Stimulated activated CD4-positive, alpha-beta T cell treated with anti-CD3 and anti-CD28 coated beads, Interleukin-4, amount 100 ng/mL, for 48 hours (primary cell): ENCODE measurements at regions not wholly inside any gene's neighbourhood (a gene's known extent, or its start where the extent isn't known, plus 50 kb on each side); places are given as distances from the start of the nearest gene placed in this dataset.

Experiments
- DNase-seq, 2 donors: peaks; one replicate each; pipeline ENCODE4 v3.0.0-alpha.2; 2020; ENCODE audit warnings: low read depth in 2 of 2

GRCh38 chr4:24105327-24106038 lies 215.6 kb upstream of the PPARGC1A start:
- DNase-seq: no peak

- no peak for DNase-seq
Measured at GRCh38 chr4:24104158-24104565, 214.3 kb upstream of the PPARGC1A start.

GRCh38 chr4:24103434-24104157 lies 213.7 kb upstream of the PPARGC1A start:
- DNase-seq: no peak

- DNase-seq: no peak
Measured at GRCh38 chr4:24102621-24103020, 212.8 kb upstream of the PPARGC1A start.

- no peak for DNase-seq
Measured at GRCh38 chr4:24096603-24097002, 206.8 kb upstream of the PPARGC1A start.

GRCh38 chr4:24094726-24095125 lies 204.9 kb upstream of the PPARGC1A start:
- DNase-seq: no peak

GRCh38 chr4:24093446-24093845 lies 203.6 kb upstream of the PPARGC1A start:
- DNase-seq: no peak

- DNase-seq: no peak
Measured at GRCh38 chr4:24091639-24092233, 201.9 kb upstream of the PPARGC1A start.

GRCh38 chr4:24089851-24090534 lies 200.1 kb upstream of the PPARGC1A start:
- DNase-seq: no peak

GRCh38 chr4:24080871-24081270 lies 191.0 kb upstream of the PPARGC1A start:
- DNase-seq: no peak

GRCh38 chr4:24078347-24078962 lies 188.6 kb upstream of the PPARGC1A start:
- DNase-seq: no peak

- DNase-seq: no peak
Measured at GRCh38 chr4:24076811-24077210, 187.0 kb upstream of the PPARGC1A start.

GRCh38 chr4:24073948-24074347 lies 184.1 kb upstream of the PPARGC1A start:
- DNase-seq: no peak

- DNase-seq: no peak
Measured at GRCh38 chr4:24071612-24072372, 181.9 kb upstream of the PPARGC1A start.

GRCh38 chr4:24070117-24070516 lies 180.3 kb upstream of the PPARGC1A start:
- no peak for DNase-seq

GRCh38 chr4:24067367-24068193 lies 177.7 kb upstream of the PPARGC1A start:
- no peak for DNase-seq

- DNase-seq: no peak
Measured at GRCh38 chr4:24065974-24066373, 176.1 kb upstream of the PPARGC1A start.

GRCh38 chr4:24063731-24064130 lies 173.9 kb upstream of the PPARGC1A start:
- no peak for DNase-seq

GRCh38 chr4:24060932-24061331 lies 171.1 kb upstream of the PPARGC1A start:
- DNase-seq: no peak

GRCh38 chr4:24059839-24060238 lies 170.0 kb upstream of the PPARGC1A start:
- no peak for DNase-seq
